Stimulated activated CD4-positive, alpha-beta T cell treated with anti-CD3 and anti-CD28 coated beads, Interleukin-2, amount 100 ng/mL, for 24 hours (primary cell): ENCODE measurements at regions not wholly inside any gene's neighbourhood (a gene's known extent, or its start where the extent isn't known, plus 50 kb on each side); places are given as distances from the start of the nearest gene placed in this dataset.

Experiments used
- DNase-seq, 2 donors: peaks; one replicate each; pipeline ENCODE4 v3.0.0-alpha.2; 2020

DNA sequence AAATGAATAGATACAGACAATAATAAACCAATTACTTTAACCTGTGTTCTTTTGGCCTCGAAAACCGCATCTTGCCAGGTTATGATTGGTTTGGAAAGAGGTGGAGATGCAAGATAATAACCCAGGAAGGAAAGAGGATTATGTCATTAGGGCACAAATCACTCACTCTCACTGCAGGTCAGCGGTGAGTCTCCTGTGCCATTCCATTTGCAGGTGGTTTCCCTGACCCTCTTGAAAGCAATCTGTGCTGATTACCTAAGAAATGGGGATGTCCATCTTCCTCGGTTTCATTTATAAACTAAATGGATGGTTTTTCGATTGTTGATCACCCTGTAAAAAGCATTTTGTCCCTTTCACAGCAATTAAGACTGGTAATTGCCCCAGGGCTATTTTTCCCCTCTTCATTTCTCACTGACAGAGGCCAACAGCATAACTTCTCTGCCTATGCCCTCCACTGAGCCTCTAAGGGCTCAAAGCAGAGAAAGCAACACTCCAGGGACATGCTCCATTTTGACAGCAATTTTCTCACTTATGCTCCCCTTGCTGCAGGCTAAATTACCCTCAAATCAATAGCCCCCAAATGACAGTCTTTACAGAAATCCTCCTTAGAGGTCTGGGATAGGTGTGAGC lies 257.5 kb downstream of the IPMK start:
- no peak for DNase-seq

DNA sequence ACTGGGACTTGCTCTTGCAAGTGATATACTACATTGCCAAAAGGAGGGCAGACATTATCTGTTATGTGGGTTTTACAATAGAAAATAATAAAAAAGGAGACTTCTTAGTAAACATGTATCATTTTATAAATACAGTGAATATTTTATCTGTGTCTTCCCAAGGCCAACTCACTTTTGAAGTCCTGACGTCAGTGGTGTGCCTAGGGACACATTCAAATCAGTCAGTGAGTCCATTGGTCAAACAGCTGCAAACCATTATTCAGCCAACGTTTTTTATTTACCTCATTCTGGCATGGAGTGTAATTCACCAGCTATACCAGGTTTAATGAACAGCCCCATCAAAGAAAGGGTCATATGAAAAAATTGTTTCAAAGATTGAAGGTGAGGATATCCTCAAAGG lies 263.7 kb downstream of the IPMK start:
- DNase-seq, result no peak

DNA sequence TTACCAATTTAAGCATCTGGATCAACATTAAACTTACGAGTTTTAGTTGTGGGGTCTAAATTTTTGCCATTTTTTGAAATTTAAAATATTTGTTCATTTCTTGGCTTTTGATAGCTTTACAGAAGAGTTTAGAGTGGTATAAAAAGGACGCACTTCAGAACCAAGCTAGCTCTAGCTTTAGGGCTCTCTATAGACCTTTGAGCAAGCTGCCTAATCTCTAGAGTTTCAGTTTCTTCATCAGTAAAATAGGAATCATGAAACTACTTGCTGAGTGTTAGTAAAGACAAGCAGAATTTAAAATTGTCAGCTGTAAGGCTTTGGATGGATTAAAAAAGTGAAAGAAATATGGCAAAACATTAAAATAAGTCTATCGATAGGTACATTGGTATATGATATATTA lies 266.5 kb downstream of the IPMK start:
- no peak for DNase-seq

DNA sequence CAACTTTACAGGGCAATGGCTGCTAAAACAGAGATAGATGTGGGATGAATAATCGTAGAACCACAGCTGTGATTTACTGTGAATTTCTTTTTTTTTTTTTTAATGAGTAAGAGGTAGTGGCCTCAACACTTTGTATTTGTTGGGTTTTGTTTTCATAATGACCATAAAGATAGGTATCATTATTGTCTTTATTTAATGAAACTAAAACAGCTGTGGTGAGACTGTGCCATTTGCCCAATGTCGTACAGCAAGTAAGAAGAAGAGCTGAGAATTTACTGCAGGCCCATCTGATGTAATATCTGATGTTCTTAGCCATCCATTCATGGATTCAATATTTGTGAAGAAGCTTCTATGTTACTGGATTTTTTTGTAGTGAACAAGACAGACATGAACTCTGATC lies 271.2 kb downstream of the IPMK start:
- no peak for DNase-seq

DNA sequence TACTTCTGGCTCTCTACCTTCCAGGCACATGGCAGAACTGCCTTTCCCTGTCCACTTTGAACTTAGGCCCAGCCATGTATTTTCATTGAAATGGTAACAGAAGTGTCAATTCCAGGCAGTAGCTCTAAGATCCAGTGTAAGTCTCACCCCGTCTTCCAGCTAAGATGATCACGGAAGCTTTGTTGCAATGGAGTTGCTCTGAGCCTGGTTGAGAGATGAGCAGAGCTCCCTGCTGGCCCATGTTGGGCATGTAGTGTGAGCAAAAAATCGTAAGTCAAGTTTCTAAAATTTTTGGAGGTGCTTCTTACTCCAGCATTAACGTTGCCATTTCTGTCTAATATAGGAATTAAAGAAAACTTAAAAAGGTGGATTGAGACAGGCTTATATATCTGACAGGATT lies 274.4 kb downstream of the IPMK start:
- no peak for DNase-seq

DNA sequence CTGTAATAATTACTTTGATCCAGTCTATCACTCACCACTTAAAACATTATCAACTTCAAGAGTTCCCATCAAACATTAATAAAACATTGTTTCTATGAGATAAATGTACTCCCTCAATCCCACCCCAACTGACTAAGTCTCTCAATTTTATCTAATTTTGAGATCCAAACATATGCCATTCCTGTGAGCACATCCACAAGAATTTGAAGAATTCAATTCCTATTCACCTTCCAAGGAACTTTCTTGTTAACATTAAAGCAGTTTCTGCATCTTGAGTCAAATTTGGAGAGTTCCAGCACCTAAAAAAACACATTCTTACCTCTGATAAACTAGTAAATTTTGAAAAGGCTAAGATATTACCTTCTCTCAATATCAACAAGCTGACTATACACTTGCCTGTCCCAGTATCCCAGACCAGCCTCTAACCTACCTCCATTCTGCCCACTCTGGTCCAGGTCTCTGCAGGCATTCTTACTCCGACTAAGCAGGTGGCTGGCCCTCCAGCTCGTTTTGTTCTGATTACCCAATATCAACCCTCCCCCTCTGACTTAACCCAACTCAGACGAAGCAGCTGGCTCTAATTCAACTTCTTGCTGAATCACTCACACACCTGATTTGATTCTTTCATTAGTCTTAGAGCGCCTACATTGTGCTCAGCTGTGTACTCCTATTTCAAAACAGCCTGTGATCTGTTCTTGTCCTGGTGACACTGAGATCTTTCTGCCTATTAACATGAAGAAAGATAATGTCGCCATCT lies 275.2 kb downstream of the IPMK start:
- DNase-seq, result no peak

DNA sequence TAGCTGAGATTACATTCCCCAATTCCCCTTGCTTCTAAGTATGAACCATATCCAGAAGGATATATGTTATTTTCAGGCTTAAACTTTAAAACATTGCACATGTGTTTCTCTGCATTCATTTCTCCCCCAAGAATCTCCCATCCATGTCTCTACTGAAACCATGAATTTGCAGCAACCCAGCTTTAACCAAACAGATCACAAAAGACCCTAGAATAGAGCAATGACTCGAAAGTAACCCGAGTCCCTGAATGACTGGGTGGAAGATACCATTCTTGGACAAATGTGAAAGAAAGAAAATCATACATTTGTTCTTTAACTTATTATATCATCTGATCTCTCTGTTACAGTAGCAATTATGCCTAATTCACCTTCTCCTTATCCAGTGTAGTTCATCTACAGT lies 278.7 kb downstream of the IPMK start:
- DNase-seq, result no peak

DNA sequence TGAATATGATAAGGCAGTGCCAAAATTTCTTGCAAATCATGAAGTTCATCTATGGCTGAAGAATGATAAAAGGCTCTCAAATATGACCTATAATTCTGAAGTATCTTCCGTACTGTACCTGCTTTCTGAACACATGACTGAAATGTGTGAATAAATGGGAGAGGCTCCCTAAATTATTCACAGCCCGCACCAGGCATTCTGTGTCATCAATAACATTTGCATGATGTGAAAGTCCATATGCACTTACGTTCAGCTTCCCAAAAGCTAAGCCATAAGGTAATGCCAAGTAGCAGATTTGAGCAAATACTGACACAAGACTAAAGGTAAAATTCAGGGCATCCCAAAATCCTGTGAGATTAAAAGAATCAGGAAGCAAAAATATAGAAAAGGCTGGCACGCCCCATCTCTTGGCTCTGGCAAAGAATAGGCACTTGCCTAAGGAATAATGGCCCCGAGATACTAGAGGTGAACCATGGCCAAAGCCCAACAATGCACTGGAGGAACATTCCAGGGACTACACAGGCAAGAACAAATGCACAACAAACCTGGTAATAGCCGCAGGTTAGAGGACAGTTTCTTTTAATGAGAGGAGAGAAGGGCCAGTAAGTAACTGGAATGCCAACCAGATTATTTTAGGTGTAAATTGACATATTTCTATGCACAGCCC lies 280.5 kb downstream of the IPMK start:
- no peak for DNase-seq

DNA sequence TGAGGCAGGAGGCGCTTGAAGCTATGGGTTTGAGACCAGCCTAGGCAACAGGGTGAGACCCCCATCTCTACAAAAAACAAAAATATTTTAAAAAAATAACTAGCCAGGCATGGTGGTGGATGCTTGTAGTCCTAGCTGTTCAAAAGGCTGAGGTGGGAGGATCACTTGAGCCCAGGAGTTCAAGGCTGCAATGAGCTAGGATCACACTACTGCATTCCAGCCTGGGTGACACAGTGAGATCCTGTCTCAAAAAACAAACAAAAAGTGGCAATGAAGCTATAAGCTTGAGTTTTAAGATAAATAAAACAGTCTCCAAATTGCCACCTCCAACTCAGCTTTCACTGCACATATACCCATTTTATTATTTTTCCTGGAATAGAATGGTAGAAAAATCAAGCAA lies 281.3 kb downstream of the IPMK start:
- no peak for DNase-seq

DNA sequence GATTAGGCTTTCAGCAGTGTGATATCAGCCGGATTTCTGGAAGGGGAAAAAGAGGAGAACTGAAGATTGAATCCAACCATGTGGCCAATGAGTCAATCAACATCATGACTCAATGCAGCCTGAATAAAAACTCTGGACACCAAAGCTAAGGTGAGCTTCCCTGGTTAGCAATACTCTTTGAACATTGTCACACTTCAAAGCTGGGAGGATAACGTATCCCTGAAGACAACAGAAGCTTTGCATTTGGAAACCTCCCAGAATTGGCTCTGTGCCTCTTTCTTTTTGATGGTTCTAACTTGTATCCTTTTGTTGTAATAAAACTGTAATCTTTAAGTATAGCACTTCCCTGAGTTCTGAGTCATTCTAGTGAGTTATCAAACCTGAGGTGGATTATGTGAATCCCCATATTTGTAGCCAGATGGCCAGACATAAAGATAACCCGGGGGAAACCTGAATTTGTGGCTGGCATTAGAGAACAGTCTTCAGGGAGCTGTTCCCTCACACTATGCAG lies 284.4 kb downstream of the IPMK start:
- no peak for DNase-seq

DNA sequence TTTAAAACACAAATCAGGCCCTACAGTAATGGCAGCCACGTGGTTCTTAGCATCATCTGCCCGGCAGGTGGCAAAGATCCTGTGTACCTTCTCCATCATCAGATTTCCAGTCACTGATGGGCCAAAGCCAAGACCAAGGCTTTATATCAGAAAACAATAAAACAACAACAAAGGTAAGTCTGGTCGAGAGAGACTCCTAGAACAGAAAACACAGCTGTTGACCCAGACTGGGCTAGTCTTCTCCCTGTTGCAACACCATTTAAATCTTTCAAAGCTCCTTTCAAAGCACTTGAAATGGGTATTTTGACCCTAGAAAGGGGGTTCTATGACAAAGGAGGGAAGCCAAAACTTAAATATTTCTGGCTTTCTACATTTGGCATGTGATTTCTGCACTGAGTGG lies 285.6 kb downstream of the IPMK start:
- DNase-seq, result no peak

DNA sequence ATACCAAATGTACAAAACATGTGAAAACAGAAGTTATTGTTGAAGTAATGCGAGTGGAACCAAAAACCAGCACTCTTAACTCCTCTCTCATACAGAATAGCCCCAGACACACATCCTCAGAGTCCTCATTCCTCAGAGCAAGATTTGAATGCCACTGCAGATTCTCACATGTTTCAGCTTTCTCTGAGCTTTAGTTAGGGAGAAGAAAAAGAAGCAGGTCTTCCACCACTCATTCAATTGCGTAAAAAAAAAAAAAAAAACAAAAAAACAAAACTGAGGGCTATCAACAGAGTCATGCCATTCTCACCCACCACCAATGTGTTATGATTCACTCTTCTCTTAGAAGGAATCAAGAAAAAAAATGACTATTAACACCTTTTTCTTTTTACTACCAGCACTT lies 287.7 kb downstream of the IPMK start:
- DNase-seq, result no peak

DNA sequence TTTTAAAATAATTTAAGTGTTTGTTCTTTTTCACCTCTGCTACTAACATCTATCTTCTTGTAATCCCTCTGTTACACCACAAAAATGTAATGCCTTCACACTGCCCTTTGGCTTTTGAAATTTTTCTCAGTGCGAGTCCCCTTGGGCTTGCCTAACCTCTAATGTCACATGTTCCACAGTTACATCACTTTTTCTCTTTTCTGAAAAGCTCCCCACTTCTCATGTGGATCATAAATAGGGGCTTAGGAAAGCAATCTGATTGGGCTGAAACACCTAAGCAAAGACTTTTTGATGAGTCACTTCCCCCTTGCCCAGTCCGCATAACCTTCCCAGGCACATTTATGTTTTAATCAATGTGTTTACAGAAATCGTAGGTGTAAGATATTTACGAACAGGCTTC lies 288.2 kb downstream of the IPMK start:
- no peak for DNase-seq

DNA sequence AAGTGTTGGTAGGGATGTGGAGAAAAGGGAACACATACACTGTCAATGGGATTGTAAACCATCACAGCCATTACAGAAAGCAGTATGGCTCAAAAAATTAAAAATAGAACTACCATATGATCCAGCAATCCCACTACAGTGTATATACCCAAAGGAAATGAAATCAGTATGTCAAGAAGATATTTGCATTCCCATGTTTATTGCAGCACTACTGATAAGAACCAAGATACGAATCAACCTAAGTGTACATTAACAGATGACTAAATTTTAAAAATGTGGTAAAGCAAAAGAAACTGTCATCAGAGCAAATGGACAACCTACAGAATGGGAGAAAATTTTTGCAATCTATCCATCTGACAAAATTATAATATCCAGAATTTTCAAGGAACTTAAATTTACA lies 290.4 kb downstream of the IPMK start:
- no peak for DNase-seq

DNA sequence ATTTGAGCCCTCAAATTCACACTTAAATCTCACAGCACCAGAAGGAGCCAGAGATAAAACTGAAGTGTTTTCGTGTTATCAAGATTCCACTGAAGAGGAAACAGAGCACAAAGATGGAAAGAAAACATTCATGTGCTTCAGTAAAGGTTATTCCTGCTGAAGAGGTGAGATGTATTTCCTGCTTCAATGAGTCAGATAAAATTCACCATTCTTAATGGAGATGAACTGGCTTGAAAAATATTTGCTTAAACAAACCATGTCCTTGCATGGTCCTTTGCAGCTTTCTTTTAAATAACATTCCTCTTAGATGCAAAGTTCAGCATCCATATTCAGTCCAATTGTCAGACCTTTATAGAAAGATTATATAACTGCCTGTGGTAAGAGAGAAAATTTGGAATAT lies 294.2 kb downstream of the IPMK start:
- no peak for DNase-seq

DNA sequence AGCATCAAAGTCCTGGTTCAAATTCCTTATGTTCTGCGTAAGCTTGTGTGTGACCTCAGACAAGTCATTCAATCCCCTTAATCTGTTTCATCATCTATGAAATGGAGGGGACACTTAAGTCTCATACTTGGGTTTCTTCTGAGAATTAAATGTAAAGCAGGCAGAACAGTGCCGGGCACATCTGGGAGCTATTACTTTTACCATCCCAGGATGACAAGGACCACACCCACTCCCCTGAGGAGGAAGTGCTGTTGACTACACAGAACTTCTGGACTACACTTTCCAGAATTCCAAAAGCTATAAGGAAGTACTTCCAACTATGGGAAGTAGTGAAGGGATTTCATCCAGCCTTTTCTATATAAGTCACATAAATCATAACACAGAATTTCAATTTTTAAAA lies 294.9 kb downstream of the IPMK start:
- no peak for DNase-seq

DNA sequence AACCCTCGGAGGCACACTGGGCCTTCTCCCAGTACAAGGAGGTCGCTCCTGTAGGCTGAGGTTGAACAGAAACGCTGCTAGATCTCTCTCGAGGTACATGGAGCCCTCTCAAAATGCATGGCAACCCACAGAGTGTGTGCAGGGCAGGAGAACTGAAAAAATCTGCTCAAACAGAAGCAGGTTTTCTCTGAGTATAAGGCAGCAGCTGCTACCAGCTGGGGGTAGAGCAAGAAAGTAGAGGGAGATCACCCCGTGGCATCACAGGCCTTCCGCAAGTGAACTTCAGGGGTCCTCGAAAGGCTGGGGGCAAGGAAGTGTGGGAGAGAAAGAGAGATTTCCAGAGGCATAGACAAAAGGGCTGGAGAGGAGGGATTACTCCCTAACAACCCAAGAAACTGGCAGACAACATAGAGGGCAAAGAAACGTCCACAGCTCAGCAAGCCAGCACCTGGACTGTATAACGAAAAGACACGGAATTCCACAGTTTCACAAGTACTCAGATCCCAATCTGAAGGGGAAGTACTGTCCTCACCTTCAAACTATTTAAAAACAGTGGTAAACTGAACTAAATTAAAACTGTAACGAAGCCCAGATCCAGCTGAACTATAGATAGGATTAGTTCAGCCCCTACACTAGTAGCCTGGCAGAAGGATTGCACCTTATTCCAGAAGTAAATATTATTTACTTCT lies 299.2 kb downstream of the IPMK start:
- DNase-seq, result no peak

DNA sequence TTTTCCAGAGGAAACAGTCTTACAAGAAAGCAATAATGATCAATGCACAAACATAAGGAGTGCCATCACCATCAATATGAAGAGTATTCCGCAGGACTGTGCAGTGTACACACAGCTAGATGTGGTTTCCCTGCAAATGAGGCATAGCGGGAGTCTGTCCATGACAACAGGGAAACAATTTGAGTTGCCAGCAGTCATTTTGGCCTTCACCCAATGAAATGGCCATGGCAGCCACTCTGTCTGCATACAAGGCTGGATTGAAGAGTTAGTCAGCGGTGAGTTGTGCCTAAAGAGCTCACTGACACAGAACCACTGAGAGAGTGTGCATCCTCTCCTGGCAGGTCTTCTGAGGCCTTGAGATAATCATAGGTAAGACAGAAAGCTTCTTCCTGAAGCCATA lies 303.3 kb downstream of the IPMK start:
- DNase-seq, result no peak

DNA sequence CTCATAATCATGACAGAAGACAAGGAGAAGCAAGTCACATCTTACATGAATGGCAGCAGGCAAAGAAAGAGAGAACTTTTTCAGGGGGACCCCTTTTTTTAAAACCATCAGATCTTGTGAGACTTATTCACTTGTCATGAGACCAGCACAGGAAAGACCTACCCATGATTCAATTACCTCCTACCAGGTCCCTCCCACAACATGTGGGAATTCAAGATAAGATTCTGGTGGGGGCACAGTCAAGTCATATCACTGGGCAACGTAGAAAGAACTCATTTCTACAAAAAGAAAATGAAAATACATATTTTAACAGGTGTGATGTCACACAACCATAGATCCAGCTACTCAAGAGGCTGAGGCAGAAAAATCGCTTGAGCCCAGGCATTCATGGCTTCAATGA lies 304.1 kb downstream of the IPMK start:
- no peak for DNase-seq

DNA sequence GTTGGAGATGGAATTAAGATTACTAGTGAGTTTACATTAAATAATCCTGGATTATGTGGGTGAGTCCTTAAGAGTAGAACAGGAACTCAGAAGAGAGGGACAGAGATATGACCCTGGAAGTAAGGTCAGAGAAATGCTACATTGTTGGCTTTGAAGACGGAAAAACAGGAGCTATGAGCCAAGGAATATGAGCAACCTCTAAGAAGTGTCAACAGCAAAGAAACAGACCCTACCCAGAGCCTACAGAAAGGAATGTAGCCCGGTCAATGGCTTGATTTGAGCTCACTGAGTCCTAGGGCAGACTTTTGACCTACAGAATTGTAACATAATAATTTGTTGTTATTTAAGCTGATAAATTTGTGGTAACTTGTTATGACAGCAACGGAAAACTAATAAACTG lies 304.9 kb downstream of the IPMK start:
- DNase-seq, result no peak

DNA sequence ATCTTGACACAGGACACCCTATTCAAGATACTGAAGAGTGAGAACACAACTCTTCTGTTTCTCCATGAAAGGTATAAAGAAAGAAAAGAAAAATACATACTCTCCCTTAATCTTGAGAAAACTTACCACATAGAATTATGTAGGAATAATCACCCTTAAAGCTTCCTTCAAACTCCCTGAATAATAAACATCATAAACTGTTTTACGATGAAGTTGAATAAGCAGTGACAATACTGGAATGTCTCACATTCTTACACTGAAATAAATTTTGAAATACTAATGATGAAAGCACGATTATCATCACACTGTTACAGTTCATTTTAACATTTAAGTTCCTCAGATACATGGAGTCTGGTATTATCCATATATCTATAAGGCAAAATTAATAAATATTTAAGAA lies 306.2 kb downstream of the IPMK start:
- no peak for DNase-seq

DNA sequence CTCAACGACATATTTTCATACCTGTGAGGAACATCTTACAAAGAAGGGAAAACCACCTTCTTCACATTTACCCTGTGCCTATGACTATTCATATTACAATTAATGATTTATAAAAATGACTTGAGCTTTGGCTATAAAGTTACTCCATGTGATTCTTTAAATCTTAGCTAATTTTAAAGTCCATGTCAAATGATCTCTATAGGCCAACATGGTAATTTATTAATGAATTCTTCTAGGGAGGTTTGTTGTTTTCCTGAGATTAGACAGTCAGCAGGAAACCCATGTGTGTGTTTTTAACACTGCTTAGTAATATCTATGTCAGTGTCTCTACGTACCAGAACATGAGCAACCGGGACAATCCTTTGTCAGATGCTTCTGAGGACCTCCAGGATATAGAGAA lies 307.3 kb downstream of the IPMK start:
- DNase-seq, result no peak

DNA sequence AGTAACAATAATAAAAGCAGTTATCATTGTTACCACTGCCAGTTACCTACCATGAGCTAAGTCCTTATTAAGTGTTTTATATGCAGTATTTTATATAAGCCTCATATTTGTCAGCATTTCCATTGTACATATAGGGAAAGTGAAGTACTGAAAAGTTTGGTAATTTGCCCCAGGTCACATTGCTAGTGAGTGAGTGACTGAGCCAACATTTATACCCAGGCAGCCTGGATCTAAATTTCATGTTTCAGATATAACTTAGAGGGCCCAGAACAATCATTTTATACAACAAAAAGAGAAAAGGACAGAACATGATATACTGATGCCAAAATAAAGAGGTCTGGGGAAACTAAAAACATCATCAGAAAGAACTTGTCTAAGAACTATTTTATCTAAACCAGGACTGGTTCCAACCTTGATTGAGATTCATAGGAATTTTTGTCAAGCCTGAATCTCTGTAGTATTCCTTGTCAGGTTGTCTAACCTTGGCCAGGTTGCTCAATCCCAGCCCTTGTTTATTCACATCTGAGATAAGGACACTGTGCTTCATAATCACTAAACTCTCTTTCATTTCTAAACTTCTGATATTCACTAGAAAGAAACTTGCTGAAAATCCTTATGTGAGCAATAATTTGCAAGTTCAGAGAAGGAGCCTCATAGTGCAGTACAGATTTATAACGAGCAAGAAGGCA lies 308.2 kb downstream of the IPMK start:
- no peak for DNase-seq
